ENCODE measurements at regions not wholly inside any gene's neighbourhood (a gene's known extent, or its start where the extent isn't known, plus 50 kb on each side); places are given as distances from the start of the nearest gene placed in this dataset.

DNA sequence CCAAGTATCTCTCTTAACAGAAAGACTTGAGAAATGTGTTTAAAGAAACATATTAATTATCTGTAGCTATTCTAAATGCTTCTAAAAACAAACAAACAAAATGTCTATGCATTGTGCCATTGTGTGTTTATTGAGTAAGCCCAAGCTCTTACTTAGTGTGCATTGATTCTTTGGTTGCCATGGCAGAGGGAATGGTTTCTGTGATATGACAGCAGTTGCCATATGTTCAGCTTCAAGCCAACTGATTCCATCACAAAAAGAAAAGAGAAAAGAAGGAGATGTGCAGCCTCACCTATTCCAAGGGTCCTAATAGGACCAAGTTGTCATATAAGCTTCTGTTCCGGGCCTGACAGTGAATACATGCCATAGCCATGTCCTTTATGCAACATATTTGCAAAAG lies 457.5 kb downstream of the TOX3 start:
- CTCF ChIA-PET: interaction anchor here (0.6 kb wide), 2 partner anchors 823 to 825 kb away, joined by 3 to 5 read pairs; no protein-coding TSS in a partner anchor
- POLR2A ChIA-PET: interaction anchor here (0.7 to 1.0 kb wide), 2 partner anchors 18 to 39 kb away, joined by 3 read pairs; no protein-coding TSS in a partner anchor
- Mint-ChIP-seq H3K36me3 (ENCODE audit: insufficient read depth, unreplicated experiment) (no peaks in the 10 kb centered on the region), H3K9me3 (ENCODE audit: unreplicated experiment) (no peaks in the 10 kb centered on the region), H3K27ac (ENCODE audit: low read depth, unreplicated experiment) (no peak overlapping the region), H3K4me1 (ENCODE audit: insufficient read depth, unreplicated experiment) (no peaks in the 10 kb centered on the region), H3K27me3 (ENCODE audit: insufficient read depth, unreplicated experiment) (peaks cover 92% of the 10 kb centered on the region), H3K4me3 (ENCODE audit: unreplicated experiment) (no peak overlapping the region)
- no peak for DNase-seq (ENCODE audit: unreplicated experiment)
- TF ChIP-seq, protein P1, sequence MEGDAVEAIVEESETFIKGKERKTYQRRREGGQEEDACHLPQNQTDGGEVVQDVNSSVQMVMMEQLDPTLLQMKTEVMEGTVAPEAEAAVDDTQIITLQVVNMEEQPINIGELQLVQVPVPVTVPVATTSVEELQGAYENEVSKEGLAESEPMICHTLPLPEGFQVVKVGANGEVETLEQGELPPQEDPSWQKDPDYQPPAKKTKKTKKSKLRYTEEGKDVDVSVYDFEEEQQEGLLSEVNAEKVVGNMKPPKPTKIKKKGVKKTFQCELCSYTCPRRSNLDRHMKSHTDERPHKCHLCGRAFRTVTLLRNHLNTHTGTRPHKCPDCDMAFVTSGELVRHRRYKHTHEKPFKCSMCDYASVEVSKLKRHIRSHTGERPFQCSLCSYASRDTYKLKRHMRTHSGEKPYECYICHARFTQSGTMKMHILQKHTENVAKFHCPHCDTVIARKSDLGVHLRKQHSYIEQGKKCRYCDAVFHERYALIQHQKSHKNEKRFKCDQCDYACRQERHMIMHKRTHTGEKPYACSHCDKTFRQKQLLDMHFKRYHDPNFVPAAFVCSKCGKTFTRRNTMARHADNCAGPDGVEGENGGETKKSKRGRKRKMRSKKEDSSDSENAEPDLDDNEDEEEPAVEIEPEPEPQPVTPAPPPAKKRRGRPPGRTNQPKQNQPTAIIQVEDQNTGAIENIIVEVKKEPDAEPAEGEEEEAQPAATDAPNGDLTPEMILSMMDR (IDR thresholded peaks at IDR 0.05; ENCODE audit: unreplicated experiment): no peak
- BruUV-seq (replicated peaks): no TSS peak
- intact Hi-C loops (cut with micrococcal nuclease): no loop called here

DNA sequence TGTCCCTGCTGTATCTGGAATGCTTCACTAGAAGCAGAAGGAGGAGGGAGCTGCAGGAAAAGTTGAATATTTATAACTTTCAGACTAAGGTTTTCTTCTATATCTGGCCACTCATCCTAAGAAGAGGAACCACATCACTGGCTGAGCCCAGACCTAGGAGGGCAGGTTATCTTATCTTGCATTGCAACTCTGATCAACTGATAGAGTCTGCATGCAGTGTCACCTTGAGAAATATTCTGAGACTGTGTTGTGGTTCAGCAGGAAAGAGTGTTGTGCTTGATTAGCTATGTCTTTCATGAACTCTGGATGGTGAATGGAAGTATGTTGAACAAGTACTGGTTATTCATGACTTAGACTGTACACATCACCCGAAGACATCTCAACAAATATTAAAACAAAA lies 460.0 kb downstream of the TOX3 start:
- POLR2A ChIA-PET: interaction anchor here (1.6 kb wide), 1 partner anchor 15 kb away, joined by 3 read pairs; no protein-coding TSS in a partner anchor
- CTCF ChIA-PET: no interaction called here

DNA sequence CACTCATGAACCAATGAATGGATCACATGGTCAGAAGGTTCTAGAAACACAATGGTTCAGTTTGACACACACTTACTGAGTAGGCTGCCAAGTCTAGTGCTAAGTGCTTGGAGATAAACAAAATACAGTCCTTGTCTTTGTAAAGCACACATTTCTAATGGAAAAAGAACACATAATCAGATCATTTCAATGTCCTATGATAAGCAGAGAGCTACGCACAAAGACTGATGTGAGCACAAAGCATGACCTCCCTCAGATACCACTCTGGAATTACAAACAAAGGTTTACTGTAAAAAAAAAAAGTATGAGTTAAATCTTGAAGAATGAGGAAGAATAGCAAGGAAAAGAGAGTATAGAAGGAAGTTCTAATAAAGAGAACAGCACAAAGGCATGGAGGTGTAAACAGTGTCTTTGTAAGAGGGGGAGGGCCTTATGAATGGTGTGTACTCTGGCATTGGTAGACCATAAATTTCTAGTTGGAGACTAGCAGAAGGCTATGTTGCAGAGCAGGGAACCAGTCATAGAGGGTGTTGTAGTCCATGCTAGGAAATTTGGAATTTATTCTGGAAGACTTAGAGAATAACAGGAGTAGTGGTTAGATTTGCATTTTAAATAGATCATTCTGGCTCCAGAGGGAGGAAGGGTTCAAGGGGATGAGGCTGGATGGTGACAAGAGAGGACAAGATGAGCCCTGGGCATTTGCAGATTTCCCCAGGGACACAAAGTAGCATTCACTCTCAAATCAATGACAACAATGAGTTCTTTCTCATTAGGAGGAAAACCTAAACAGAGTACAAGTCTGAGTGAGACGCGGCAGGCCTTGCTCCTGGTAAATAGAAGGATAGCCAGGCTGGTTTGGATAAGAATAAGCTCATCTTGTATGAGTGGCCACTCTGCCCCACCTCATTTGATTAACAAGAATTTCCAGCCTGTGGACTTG lies 468.0 kb downstream of the TOX3 start:
- peaks cover 90% of the 10 kb centered on the region for H3K27me3 Mint-ChIP-seq (ENCODE audit: insufficient read depth, unreplicated experiment)
- H3K4me1 Mint-ChIP-seq (ENCODE audit: insufficient read depth, unreplicated experiment): no peaks in the 10 kb centered on the region
- H3K9me3 Mint-ChIP-seq (ENCODE audit: unreplicated experiment): no peaks in the 10 kb centered on the region
- ChIA-PET POLR2A (no interaction called here), CTCF (interaction anchor here (1.7 kb wide), 1 partner anchor 9 kb away, joined by 4 read pairs; no protein-coding TSS in a partner anchor)
- H3K36me3 Mint-ChIP-seq (ENCODE audit: insufficient read depth, unreplicated experiment): no peaks in the 10 kb centered on the region
- H3K27ac Mint-ChIP-seq (ENCODE audit: low read depth, unreplicated experiment): no peak overlapping the region
- no peak for DNase-seq (ENCODE audit: unreplicated experiment)
- no peak overlapping the region for H3K4me3 Mint-ChIP-seq (ENCODE audit: unreplicated experiment)
- no TSS peak for BruUV-seq (replicated peaks)
- TF ChIP-seq, protein P1 (IDR thresholded peaks at IDR 0.05; ENCODE audit: unreplicated experiment): no peak
- intact Hi-C loops (cut with micrococcal nuclease): no loop called here

More for the DNA sequence above, 460.0 kb downstream of the TOX3 start:
- peaks cover 93% of the 10 kb centered on the region for H3K27me3 Mint-ChIP-seq (ENCODE audit: insufficient read depth, unreplicated experiment)
- H3K9me3 Mint-ChIP-seq (ENCODE audit: unreplicated experiment): no peaks in the 10 kb centered on the region
- no peak for DNase-seq (ENCODE audit: unreplicated experiment)
- intact Hi-C loops (cut with micrococcal nuclease): no loop called here
- TF ChIP-seq, protein P1 (IDR thresholded peaks at IDR 0.05; ENCODE audit: unreplicated experiment): no peak
- H3K27ac Mint-ChIP-seq (ENCODE audit: low read depth, unreplicated experiment): no peak overlapping the region
- H3K4me3 Mint-ChIP-seq (ENCODE audit: unreplicated experiment): no peak overlapping the region
- H3K4me1 Mint-ChIP-seq (ENCODE audit: insufficient read depth, unreplicated experiment): no peaks in the 10 kb centered on the region
- no TSS peak for BruUV-seq (replicated peaks)
- H3K36me3 Mint-ChIP-seq (ENCODE audit: insufficient read depth, unreplicated experiment): no peaks in the 10 kb centered on the region

DNA sequence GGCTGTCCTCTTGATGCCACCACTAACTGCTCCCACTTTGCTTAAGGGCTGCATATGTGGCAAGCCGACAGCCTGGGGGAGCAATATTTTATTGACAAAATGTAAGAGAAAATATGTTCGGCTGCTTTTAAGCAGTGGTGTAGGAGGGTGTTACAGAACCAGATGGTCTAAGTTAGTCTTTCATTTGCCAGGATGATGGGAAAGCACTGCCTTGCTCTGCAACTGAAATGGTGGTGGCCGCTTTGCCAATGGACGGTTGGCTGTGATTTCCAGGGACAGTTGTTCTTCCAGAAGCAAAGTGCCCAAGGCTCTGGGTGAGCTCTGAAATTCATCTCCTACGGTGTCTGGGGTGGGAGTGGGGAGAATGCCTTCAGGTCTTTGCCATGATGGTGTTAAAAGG lies 469.3 kb downstream of the TOX3 start:
- H3K27ac Mint-ChIP-seq (ENCODE audit: low read depth, unreplicated experiment): no peak overlapping the region
- TF ChIP-seq, protein P1 (IDR thresholded peaks at IDR 0.05; ENCODE audit: unreplicated experiment): no peak
- intact Hi-C loops (cut with micrococcal nuclease): no loop called here
- ChIA-PET POLR2A (no interaction called here), CTCF (no interaction called here)
- H3K4me1 Mint-ChIP-seq (ENCODE audit: insufficient read depth, unreplicated experiment): no peaks in the 10 kb centered on the region
- H3K27me3 Mint-ChIP-seq (ENCODE audit: insufficient read depth, unreplicated experiment): peaks cover 90% of the 10 kb centered on the region
- DNase-seq (ENCODE audit: unreplicated experiment): no peak
- H3K36me3 Mint-ChIP-seq (ENCODE audit: insufficient read depth, unreplicated experiment): no peaks in the 10 kb centered on the region
- no peaks in the 10 kb centered on the region for H3K9me3 Mint-ChIP-seq (ENCODE audit: unreplicated experiment)
- no peak overlapping the region for H3K4me3 Mint-ChIP-seq (ENCODE audit: unreplicated experiment)
- no TSS peak for BruUV-seq (replicated peaks)
